ENCODE measurements at regions not wholly inside any gene's neighbourhood (a gene's known extent, or its start where the extent isn't known, plus 50 kb on each side); places are given as distances from the start of the nearest gene placed in this dataset.

GRCh38 chr5:171542525-171543140 lies 123.2 kb downstream of the FGF18 start:
- no peaks in the 10 kb centered on the region for H3K4me1 ChIP-seq (ENCODE audit: control insufficient read depth, extremely low read depth, insufficient read depth, low read length)
- H3K9me3 ChIP-seq (ENCODE audit: control insufficient read depth, insufficient read depth, low read depth, low read length), result no peaks in the 10 kb centered on the region
- H3K27me3 ChIP-seq (ENCODE audit: control insufficient read depth, insufficient read depth, low read length), result no peaks in the 10 kb centered on the region
- no peak overlapping the region for H3K27ac ChIP-seq (ENCODE audit: insufficient read depth, low read length)
- no peaks in the 10 kb centered on the region for H4K20me1 ChIP-seq (ENCODE audit: control insufficient read depth, extremely low read depth, insufficient read depth, low read length)
- H3K4me2 ChIP-seq (ENCODE audit: extremely low read depth, insufficient read depth, low read length), result no peak overlapping the region
- no peak overlapping the region for H3K9ac ChIP-seq (ENCODE audit: insufficient read depth, low read length)
- H3K36me3 ChIP-seq (ENCODE audit: control insufficient read depth, insufficient read depth, low read length), result no peaks in the 10 kb centered on the region
- no peak overlapping the region for H2AFZ ChIP-seq (ENCODE audit: low read length)
- H3K79me2 ChIP-seq (ENCODE audit: control insufficient read depth, insufficient read depth, low read length), result no peaks in the 10 kb centered on the region
- TF ChIP-seq CTCF (conservative IDR thresholded peaks at IDR 0.05 in 1 of 2, IDR thresholded peaks at IDR 0.05 in 1 of 2; ENCODE audit: low read depth in 1 of 2, low read length in 2 of 2) (no peak), EZH2 (IDR thresholded peaks at IDR 0.05; ENCODE audit: low read length, missing control alignments) (no peak)
- H3K4me3 ChIP-seq (replicated peaks in 1 of 4; ENCODE audit: control extremely low read depth in 1 of 4, insufficient read depth in 1 of 4, low read depth in 3 of 4, low read length in 4 of 4), result no peak overlapping the region
- no peak for DNase-seq (ENCODE audit: low read depth in 2 of 2)

- peak; percentile 10 to 14 for DNase-seq (ENCODE audit: low read depth in 2 of 2)
- Histone ChIP-seq H3K4me3 (replicated peaks in 1 of 4; ENCODE audit: control extremely low read depth in 1 of 4, insufficient read depth in 1 of 4, low read depth in 3 of 4, low read length in 4 of 4) (no peak overlapping the region), H3K9me3 (ENCODE audit: control insufficient read depth, insufficient read depth, low read depth, low read length) (no peaks in the 10 kb centered on the region)
Measured at GRCh38 chr5:171543148-171543815, 123.8 kb downstream of the FGF18 start.

More at GRCh38 chr5:171543148-171543815, 123.8 kb downstream of the FGF18 start:
- no peaks in the 10 kb centered on the region for H3K79me2 ChIP-seq (ENCODE audit: control insufficient read depth, insufficient read depth, low read length)
- no peaks in the 10 kb centered on the region for H3K27me3 ChIP-seq (ENCODE audit: control insufficient read depth, insufficient read depth, low read length)
- no peak overlapping the region for H2AFZ ChIP-seq (ENCODE audit: low read length)
- no peaks in the 10 kb centered on the region for H3K4me1 ChIP-seq (ENCODE audit: control insufficient read depth, extremely low read depth, insufficient read depth, low read length)
- H3K9ac ChIP-seq (ENCODE audit: insufficient read depth, low read length), result no peak overlapping the region
- H3K4me2 ChIP-seq (ENCODE audit: extremely low read depth, insufficient read depth, low read length), result no peak overlapping the region
- no peaks in the 10 kb centered on the region for H3K36me3 ChIP-seq (ENCODE audit: control insufficient read depth, insufficient read depth, low read length)
- no peaks in the 10 kb centered on the region for H4K20me1 ChIP-seq (ENCODE audit: control insufficient read depth, extremely low read depth, insufficient read depth, low read length)
- no peak overlapping the region for H3K27ac ChIP-seq (ENCODE audit: insufficient read depth, low read length)
- TF ChIP-seq EZH2 (IDR thresholded peaks at IDR 0.05; ENCODE audit: low read length, missing control alignments) (no peak), CTCF (conservative IDR thresholded peaks at IDR 0.05 in 1 of 2, IDR thresholded peaks at IDR 0.05 in 1 of 2; ENCODE audit: low read depth in 1 of 2, low read length in 2 of 2) (no peak)

Data from fibroblast of lung (primary cell).